Tibial artery (tissue), 4 donors: ENCODE measurements at regions not wholly inside any gene's neighbourhood (a gene's known extent, or its start where the extent isn't known, plus 50 kb on each side); places are given as distances from the start of the nearest gene placed in this dataset.
"Not testable (repeated sequence)": the region's sequence is repeated elsewhere in the genome, so short reads cannot be mapped to it uniquely, and the experiment has no call there.

ENCODE experiments used
- DNase-seq, 2 donors: peaks; one replicate each; pipeline ENCODE4 v3.0.0-alpha.2; 2019
- H3K27ac ChIP-seq, 2 donors: fragments of 200-600 bp; sonication (generic) in 1 of 2; 1 replicate in 1 of 2; 2 replicates in 1 of 2; pipeline ENCODE4 v1.5.1; 2018 to 2019; ENCODE audit warnings: mild to moderate bottlenecking in 1 of 2
- H3K27me3 ChIP-seq, 2 donors: fragments of 200-600 bp; sonication (generic) in 1 of 2; one replicate each; pipeline versions ENCODE4 v1.5.1 to v1.6.0; 2016 to 2019
- H3K36me3 ChIP-seq, 3 donors: fragments of 200-600 bp; sonication (generic) in 2 of 3; one replicate each; pipeline ENCODE4 v1.5.1; 2016 to 2019; ENCODE audit warnings: mild to moderate bottlenecking in 2 of 3
- H3K4me1 ChIP-seq, 4 donors: fragments of 200-600 bp; sonication (generic) in 2 of 4; 1 replicate in 3 of 4; 2 replicates in 1 of 4; pipeline ENCODE4 v1.5.1; 2016 to 2019
- H3K4me3 ChIP-seq, 2 donors: fragments of 200-600 bp; sonication (generic) in 1 of 2; 1 replicate in 1 of 2; 2 replicates in 1 of 2; pipeline ENCODE4 v1.5.1; 2018 to 2019; ENCODE audit warnings: mild to moderate bottlenecking in 2 of 2
- H3K9me3 ChIP-seq, 3 donors: fragments of 200-600 bp; sonication (generic) in 1 of 3; one replicate each; pipeline ENCODE4 v1.5.1; 2016 to 2019
- intact Hi-C: fragments of 100-400 bp; cut with DNase I; formaldehyde crosslinking; loops from one replicate; pipeline ENCODE4 v1.15.0; 2023; ENCODE audit warnings: low total_unique reads
- TF ChIP-seq, protein P1 (sequence below), 2 experiments: fragments of 200-600 bp in 1 of 2; fragments of 450-650 bp in 1 of 2; IDR thresholded peaks; one replicate each; pipeline ENCODE4 v1.5.1; 2017 to 2019; ENCODE audit warnings: antibody characterized with exemption in 2 of 2, mild to moderate bottlenecking in 1 of 2, moderate library complexity in 1 of 2

- H3K36me3 ChIP-seq = no peaks in the 10 kb centered on the region
Observed at GRCh38 chr7:83849131-83849530, 200.2 kb upstream of the SEMA3E start.

DNA sequence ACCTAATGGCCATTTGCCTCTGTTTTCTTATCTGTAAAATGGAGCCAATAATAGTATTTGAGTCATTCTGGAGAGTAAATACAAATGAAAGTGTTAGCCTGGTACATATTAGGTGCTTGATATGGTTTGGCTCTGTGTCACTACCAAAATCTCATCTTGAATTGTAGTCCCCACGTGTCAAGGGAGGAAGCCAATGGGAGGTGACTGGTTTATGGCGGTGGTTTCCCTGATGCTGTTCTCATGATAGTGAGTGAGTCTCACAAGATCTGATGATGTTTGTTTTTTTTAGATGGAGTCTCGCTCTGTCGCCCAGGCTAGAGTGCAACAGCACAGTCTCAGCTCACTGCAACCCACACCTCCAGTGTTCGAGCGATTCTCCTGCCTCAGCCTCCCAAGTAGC lies 194.0 kb upstream of the SEMA3E start:
- H3K36me3 ChIP-seq = no peaks in the 10 kb centered on the region
- intact Hi-C loops = no loop called here
- no peaks in the 10 kb centered on the region for H3K4me1 ChIP-seq
- DNase-seq = no peak
- no peak overlapping the region for H3K4me3 ChIP-seq
- TF ChIP-seq, protein P1, sequence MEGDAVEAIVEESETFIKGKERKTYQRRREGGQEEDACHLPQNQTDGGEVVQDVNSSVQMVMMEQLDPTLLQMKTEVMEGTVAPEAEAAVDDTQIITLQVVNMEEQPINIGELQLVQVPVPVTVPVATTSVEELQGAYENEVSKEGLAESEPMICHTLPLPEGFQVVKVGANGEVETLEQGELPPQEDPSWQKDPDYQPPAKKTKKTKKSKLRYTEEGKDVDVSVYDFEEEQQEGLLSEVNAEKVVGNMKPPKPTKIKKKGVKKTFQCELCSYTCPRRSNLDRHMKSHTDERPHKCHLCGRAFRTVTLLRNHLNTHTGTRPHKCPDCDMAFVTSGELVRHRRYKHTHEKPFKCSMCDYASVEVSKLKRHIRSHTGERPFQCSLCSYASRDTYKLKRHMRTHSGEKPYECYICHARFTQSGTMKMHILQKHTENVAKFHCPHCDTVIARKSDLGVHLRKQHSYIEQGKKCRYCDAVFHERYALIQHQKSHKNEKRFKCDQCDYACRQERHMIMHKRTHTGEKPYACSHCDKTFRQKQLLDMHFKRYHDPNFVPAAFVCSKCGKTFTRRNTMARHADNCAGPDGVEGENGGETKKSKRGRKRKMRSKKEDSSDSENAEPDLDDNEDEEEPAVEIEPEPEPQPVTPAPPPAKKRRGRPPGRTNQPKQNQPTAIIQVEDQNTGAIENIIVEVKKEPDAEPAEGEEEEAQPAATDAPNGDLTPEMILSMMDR (IDR thresholded peaks at IDR 0.05) = no peak
- no peaks in the 10 kb centered on the region for H3K27me3 ChIP-seq
- no peaks in the 10 kb centered on the region for H3K9me3 ChIP-seq
- no peak overlapping the region for H3K27ac ChIP-seq

More at GRCh38 chr7:83849131-83849530, 200.2 kb upstream of the SEMA3E start:
- TF ChIP-seq, protein P1 (IDR thresholded peaks at IDR 0.05) = no peak
- Histone ChIP-seq H3K9me3 (no peaks in the 10 kb centered on the region), H3K27ac (no peak overlapping the region), H3K4me1 (no peaks in the 10 kb centered on the region), H3K27me3 (no peaks in the 10 kb centered on the region), H3K4me3 (no peak overlapping the region)
- DNase-seq = no peak
- intact Hi-C loops = no loop called here

DNA sequence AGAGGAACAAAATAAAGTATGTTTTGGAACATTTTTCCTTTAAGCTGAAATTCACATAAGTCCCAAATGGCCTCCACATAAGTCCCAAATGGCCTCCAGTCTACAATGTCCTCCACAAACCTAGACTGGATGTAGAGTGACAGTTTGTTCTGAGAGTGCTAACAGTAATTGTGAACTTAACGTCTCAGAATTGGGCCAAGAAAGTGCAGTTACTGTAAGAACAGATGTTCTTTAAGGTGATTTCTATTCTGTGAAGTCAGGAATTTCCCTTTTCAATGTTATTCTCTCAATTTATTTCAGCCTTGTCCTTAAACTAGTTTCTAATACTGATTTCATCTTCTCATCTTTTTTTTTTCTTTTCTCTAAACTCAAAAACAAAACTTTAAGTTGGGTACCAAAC lies 188.7 kb upstream of the SEMA3E start:
- no peak overlapping the region for H3K27ac ChIP-seq
- no peaks in the 10 kb centered on the region for H3K27me3 ChIP-seq
- H3K36me3 ChIP-seq = no peaks in the 10 kb centered on the region
- no peak overlapping the region for H3K4me3 ChIP-seq
- no peaks in the 10 kb centered on the region for H3K9me3 ChIP-seq
- TF ChIP-seq, protein P1 (IDR thresholded peaks at IDR 0.05) = no peak
- no peaks in the 10 kb centered on the region for H3K4me1 ChIP-seq
- intact Hi-C loops = loop anchor here (10.0 kb wide), 1 partner anchor 753 kb away; no protein-coding TSS in a partner anchor
- no peak for DNase-seq

- Histone ChIP-seq H3K4me1 (no peaks in the 10 kb centered on the region), H3K9me3 (no peaks in the 10 kb centered on the region), H3K36me3 (no peaks in the 10 kb centered on the region), H3K27me3 (no peaks in the 10 kb centered on the region), H3K4me3 (no peak overlapping the region), H3K27ac (no peak overlapping the region)
- intact Hi-C loops = loop anchor here (10.0 kb wide), 1 partner anchor 751 kb away; no protein-coding TSS in a partner anchor
- no peak for DNase-seq
- TF ChIP-seq, protein P1 (IDR thresholded peaks at IDR 0.05) = no peak
Observed at GRCh38 chr7:83836028-83836427, 187.1 kb upstream of the SEMA3E start.

DNA sequence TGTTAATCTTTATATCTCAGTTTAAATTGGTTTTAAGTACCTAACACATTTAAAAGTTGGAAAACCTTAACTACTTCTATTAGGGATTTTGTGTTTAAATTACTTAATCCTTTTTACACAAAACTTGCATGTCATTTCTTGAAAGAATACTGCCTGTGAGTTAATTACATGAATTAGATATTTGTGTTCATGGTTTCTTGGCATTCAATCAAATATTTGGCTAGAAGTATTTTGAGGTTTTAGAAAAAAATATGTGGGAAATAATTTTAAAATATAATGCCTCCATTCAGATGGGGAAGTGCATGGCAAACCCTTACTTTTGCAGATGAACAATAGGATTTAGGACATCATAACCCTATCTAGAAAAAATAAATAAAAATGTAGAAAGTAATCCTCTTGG lies 186.5 kb upstream of the SEMA3E start:
- no peaks in the 10 kb centered on the region for H3K4me1 ChIP-seq
- H3K27me3 ChIP-seq = no peaks in the 10 kb centered on the region
- no peak overlapping the region for H3K4me3 ChIP-seq
- DNase-seq = no peak
- intact Hi-C loops = loop anchor here (10.0 kb wide), 1 partner anchor 751 kb away; no protein-coding TSS in a partner anchor
- no peaks in the 10 kb centered on the region for H3K36me3 ChIP-seq
- H3K27ac ChIP-seq = no peak overlapping the region
- TF ChIP-seq, protein P1 (IDR thresholded peaks at IDR 0.05) = no peak
- H3K9me3 ChIP-seq = no peaks in the 10 kb centered on the region

- H3K4me1 ChIP-seq, DNase-seq: not testable (repeated sequence)
- intact Hi-C loops = loop anchor here (10.0 kb wide), 1 partner anchor 749 kb away; no protein-coding TSS in a partner anchor
Observed at GRCh38 chr7:83833721-83834120, 184.8 kb upstream of the SEMA3E start.

More at GRCh38 chr7:83833721-83834120, 184.8 kb upstream of the SEMA3E start:
- not testable (repeated sequence) for H3K9me3 ChIP-seq, H3K27ac ChIP-seq, H3K27me3 ChIP-seq, H3K4me3 ChIP-seq, H3K36me3 ChIP-seq
